HEK293 (cell line): ENCODE measurements at regions not wholly inside any gene's neighbourhood (a gene's known extent, or its start where the extent isn't known, plus 50 kb on each side); places are given as distances from the start of the nearest gene placed in this dataset.

Source experiments
- CTCF ChIA-PET: fragments of 350-600 bp; formaldehyde crosslinking; extraction: SDS; loops from one replicate; lab custom pipeline; 2021; ENCODE audit warnings: antibody characterized with exemption; lab: Yijun Ruan, JAX
- POLR2A ChIA-PET: fragments of 300-600 bp; formaldehyde crosslinking; extraction: SDS; loops from one replicate; lab custom pipeline; 2020; ENCODE audit warnings: antibody characterized with exemption, inconsistent platforms; lab: Yijun Ruan, JAX
- H3K27ac ChIP-seq: fragments of 200-500 bp; sonication (Bioruptor generic); 2 replicates; pipeline ENCODE4 v1.5.1; 2014; ENCODE audit warnings: low read depth, low read length, control low read depth, inconsistent platforms; ENCODE audit errors: extremely low read depth
- H3K36me3 ChIP-seq, 2 experiments: fragments of 200-500 bp in 1 of 2; sonication (Bioruptor generic) in 1 of 2; 1 replicate in 1 of 2; 2 replicates in 1 of 2; pipeline ENCODE4 v1.5.1; 2014 to 2017; ENCODE audit warnings: inconsistent platforms in 2 of 2, low read length in 2 of 2; ENCODE audit not compliant: control insufficient read depth in 2 of 2, insufficient read depth in 1 of 2
- H3K4me1 ChIP-seq: fragments of 200-500 bp; sonication (Bioruptor generic); 2 replicates; pipeline ENCODE4 v1.5.1; 2014; ENCODE audit warnings: mild to moderate bottlenecking, low read length, inconsistent platforms; ENCODE audit not compliant: control insufficient read depth, insufficient read depth
- H3K4me3 ChIP-seq: 2 replicates; pipeline ENCODE4 v1.5.1; 2011; ENCODE audit warnings: low read depth, mild to moderate bottlenecking, control low read depth, low read length, moderate library complexity
- H3K9me3 ChIP-seq: fragments of 200-500 bp; sonication (Bioruptor generic); 2 replicates; pipeline ENCODE4 v1.5.1; 2014; ENCODE audit warnings: low read depth, low read length, inconsistent platforms; ENCODE audit not compliant: control insufficient read depth, insufficient read depth
- FEZF1 ChIP-seq: fragments of 450-650 bp; formaldehyde crosslinking; IDR thresholded peaks from 2 replicates; pipeline ENCODE4 v1.5.1; 2016; ENCODE audit warnings: missing biosample characterization, missing genetic modification characterization
- HOXC10 ChIP-seq: sonication (generic); formaldehyde crosslinking; IDR thresholded peaks from 2 replicates; pipeline ENCODE4 v1.8.1; 2023; ENCODE audit warnings: mild to moderate bottlenecking, missing genetic modification reagents
- OSR2 ChIP-seq: fragments of 450-650 bp; formaldehyde crosslinking; IDR thresholded peaks from 2 replicates; pipeline ENCODE4 v1.5.1; 2016; ENCODE audit warnings: missing biosample characterization, missing genetic modification characterization
- ZBTB21 ChIP-seq: fragments of 450-650 bp; formaldehyde crosslinking; IDR thresholded peaks from 2 replicates; pipeline ENCODE4 v1.5.1; 2017; ENCODE audit warnings: missing biosample characterization, missing genetic modification characterization
- ZFP69B ChIP-seq: fragments of 450-650 bp; formaldehyde crosslinking; IDR thresholded peaks from 2 replicates; pipeline ENCODE4 v1.5.1; 2016; ENCODE audit warnings: missing biosample characterization, missing genetic modification characterization
- ZNF16 ChIP-seq: fragments of 450-650 bp; formaldehyde crosslinking; IDR thresholded peaks from 2 replicates; pipeline ENCODE4 v1.5.1; 2016; ENCODE audit warnings: low read depth, missing biosample characterization, missing genetic modification characterization
- ZNF175 ChIP-seq: fragments of 450-650 bp; formaldehyde crosslinking; IDR thresholded peaks from 2 replicates; pipeline ENCODE4 v1.5.1; 2016; ENCODE audit warnings: missing biosample characterization, missing genetic modification characterization
- ZNF473 ChIP-seq: fragments of 450-650 bp; formaldehyde crosslinking; IDR thresholded peaks from 2 replicates; pipeline ENCODE4 v1.5.1; 2017; ENCODE audit warnings: missing biosample characterization, missing genetic modification characterization
- ZNF792 ChIP-seq: fragments of 450-650 bp; formaldehyde crosslinking; IDR thresholded peaks from 2 replicates; pipeline ENCODE4 v1.5.1; 2016; ENCODE audit warnings: missing biosample characterization, missing genetic modification characterization
- ZSCAN16 ChIP-seq: fragments of 450-650 bp; formaldehyde crosslinking; IDR thresholded peaks from 2 replicates; pipeline ENCODE4 v1.5.1; 2016; ENCODE audit warnings: missing biosample characterization, missing genetic modification characterization
- TF ChIP-seq, protein P1 (sequence below): fragments of 450-650 bp; formaldehyde crosslinking; IDR thresholded peaks from 2 replicates; pipeline ENCODE4 v1.5.1; 2016; ENCODE audit warnings: missing biosample characterization, missing genetic modification characterization, low read depth
- TF ChIP-seq, protein P2 (sequence below): fragments of 450-650 bp; formaldehyde crosslinking; IDR thresholded peaks from 2 replicates; pipeline ENCODE4 v1.5.1; 2017; ENCODE audit warnings: missing biosample characterization, missing genetic modification characterization
- TF ChIP-seq, protein P3 (sequence below): fragments of 450-650 bp; IDR thresholded peaks from 2 replicates; pipeline ENCODE4 v1.5.1; 2018; ENCODE audit warnings: missing biosample characterization, missing genetic modification characterization
- TF ChIP-seq, protein P4 (sequence below): fragments of 450-650 bp; formaldehyde crosslinking; IDR thresholded peaks from 2 replicates; pipeline ENCODE4 v1.5.1; 2016; ENCODE audit warnings: missing biosample characterization, missing genetic modification characterization, borderline replicate concordance

DNA sequence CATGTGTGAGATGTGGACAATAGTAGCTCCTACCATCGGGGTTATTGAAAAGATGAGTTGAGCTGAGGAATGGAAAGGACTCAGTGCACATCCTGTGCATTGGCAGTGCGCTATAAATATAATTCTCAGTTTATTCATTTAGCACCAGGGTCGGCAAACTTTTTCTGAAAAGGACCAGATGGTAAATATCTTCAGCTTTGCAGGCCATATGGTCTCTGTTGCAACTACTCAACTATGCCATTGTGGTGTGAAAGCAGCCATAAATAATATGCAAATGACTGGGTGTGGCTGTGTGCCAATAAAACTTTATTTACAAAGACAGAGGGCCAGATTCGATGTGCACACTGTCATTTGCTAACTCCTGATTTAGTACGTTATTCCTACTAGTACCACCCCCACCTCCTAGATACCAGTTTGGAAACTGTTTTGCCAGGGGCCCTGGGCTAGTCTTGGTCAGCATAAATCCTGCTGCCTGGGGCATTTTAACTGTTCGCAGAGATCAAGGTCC is 422.9 kb upstream of the MKI67 start:
- POLR2A ChIA-PET: no interaction called here
- no peak overlapping the region for H3K4me3 ChIP-seq
- CTCF ChIA-PET: no interaction called here

DNA sequence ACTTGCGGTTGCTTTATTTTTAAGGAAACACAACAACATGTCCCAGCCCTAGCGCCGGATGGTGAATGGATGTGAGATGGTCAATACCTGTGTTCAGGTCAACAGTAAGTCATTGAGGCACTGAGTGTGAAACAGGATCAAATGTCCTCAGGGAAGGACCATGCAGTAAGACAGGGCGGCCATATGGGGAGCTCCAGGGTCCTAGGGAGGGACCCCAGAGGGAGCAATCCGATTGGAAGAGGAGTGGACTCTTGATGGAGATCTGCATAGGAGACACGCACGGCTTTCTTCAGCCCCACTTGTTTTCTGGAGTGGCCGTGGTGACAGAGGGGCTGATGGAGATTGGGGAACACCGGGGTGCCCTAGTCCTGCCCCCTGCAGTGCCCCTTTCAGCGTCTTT is 423.8 kb upstream of the MKI67 start:
- Histone ChIP-seq H3K36me3 (no peaks in the 10 kb centered on the region), H3K9me3 (no peaks in the 10 kb centered on the region), H3K4me1 (no peaks in the 10 kb centered on the region), H3K4me3 (no peak overlapping the region), H3K27ac (no peak overlapping the region)
- TF ChIP-seq HOXC10 (CRISPR knock-in tag) (no peak), OSR2 (tag by site-specific recombination) (no peak), ZNF792 (no peak), ZNF175 (no peak), ZNF473 (tag by site-specific recombination) (no peak), FEZF1 (no peak), ZNF16 (tag by site-specific recombination) (no peak)
- TF ChIP-seq, protein P1, sequence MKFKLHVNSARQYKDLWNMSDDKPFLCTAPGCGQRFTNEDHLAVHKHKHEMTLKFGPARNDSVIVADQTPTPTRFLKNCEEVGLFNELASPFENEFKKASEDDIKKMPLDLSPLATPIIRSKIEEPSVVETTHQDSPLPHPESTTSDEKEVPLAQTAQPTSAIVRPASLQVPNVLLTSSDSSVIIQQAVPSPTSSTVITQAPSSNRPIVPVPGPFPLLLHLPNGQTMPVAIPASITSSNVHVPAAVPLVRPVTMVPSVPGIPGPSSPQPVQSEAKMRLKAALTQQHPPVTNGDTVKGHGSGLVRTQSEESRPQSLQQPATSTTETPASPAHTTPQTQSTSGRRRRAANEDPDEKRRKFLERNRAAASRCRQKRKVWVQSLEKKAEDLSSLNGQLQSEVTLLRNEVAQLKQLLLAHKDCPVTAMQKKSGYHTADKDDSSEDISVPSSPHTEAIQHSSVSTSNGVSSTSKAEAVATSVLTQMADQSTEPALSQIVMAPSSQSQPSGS (tag by site-specific recombination): no peak
- TF ChIP-seq, protein P2, sequence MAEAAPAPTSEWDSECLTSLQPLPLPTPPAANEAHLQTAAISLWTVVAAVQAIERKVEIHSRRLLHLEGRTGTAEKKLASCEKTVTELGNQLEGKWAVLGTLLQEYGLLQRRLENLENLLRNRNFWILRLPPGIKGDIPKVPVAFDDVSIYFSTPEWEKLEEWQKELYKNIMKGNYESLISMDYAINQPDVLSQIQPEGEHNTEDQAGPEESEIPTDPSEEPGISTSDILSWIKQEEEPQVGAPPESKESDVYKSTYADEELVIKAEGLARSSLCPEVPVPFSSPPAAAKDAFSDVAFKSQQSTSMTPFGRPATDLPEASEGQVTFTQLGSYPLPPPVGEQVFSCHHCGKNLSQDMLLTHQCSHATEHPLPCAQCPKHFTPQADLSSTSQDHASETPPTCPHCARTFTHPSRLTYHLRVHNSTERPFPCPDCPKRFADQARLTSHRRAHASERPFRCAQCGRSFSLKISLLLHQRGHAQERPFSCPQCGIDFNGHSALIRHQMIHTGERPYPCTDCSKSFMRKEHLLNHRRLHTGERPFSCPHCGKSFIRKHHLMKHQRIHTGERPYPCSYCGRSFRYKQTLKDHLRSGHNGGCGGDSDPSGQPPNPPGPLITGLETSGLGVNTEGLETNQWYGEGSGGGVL (tag by site-specific recombination): no peak
- ChIA-PET POLR2A (no interaction called here), CTCF (no interaction called here)

More for the DNA sequence above, 422.9 kb upstream of the MKI67 start:
- Histone ChIP-seq H3K4me1 (no peaks in the 10 kb centered on the region), H3K27ac (no peak overlapping the region), H3K9me3 (no peaks in the 10 kb centered on the region), H3K36me3 (no peaks in the 10 kb centered on the region)
- TF ChIP-seq ZFP69B (tag by site-specific recombination) (no peak), ZSCAN16 (tag by site-specific recombination) (no peak), ZBTB21 (no peak)
- TF ChIP-seq, protein P3, sequence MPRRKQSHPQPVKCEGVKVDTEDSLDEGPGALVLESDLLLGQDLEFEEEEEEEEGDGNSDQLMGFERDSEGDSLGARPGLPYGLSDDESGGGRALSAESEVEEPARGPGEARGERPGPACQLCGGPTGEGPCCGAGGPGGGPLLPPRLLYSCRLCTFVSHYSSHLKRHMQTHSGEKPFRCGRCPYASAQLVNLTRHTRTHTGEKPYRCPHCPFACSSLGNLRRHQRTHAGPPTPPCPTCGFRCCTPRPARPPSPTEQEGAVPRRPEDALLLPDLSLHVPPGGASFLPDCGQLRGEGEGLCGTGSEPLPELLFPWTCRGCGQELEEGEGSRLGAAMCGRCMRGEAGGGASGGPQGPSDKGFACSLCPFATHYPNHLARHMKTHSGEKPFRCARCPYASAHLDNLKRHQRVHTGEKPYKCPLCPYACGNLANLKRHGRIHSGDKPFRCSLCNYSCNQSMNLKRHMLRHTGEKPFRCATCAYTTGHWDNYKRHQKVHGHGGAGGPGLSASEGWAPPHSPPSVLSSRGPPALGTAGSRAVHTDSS (tag by site-specific recombination): no peak
- TF ChIP-seq, protein P4, sequence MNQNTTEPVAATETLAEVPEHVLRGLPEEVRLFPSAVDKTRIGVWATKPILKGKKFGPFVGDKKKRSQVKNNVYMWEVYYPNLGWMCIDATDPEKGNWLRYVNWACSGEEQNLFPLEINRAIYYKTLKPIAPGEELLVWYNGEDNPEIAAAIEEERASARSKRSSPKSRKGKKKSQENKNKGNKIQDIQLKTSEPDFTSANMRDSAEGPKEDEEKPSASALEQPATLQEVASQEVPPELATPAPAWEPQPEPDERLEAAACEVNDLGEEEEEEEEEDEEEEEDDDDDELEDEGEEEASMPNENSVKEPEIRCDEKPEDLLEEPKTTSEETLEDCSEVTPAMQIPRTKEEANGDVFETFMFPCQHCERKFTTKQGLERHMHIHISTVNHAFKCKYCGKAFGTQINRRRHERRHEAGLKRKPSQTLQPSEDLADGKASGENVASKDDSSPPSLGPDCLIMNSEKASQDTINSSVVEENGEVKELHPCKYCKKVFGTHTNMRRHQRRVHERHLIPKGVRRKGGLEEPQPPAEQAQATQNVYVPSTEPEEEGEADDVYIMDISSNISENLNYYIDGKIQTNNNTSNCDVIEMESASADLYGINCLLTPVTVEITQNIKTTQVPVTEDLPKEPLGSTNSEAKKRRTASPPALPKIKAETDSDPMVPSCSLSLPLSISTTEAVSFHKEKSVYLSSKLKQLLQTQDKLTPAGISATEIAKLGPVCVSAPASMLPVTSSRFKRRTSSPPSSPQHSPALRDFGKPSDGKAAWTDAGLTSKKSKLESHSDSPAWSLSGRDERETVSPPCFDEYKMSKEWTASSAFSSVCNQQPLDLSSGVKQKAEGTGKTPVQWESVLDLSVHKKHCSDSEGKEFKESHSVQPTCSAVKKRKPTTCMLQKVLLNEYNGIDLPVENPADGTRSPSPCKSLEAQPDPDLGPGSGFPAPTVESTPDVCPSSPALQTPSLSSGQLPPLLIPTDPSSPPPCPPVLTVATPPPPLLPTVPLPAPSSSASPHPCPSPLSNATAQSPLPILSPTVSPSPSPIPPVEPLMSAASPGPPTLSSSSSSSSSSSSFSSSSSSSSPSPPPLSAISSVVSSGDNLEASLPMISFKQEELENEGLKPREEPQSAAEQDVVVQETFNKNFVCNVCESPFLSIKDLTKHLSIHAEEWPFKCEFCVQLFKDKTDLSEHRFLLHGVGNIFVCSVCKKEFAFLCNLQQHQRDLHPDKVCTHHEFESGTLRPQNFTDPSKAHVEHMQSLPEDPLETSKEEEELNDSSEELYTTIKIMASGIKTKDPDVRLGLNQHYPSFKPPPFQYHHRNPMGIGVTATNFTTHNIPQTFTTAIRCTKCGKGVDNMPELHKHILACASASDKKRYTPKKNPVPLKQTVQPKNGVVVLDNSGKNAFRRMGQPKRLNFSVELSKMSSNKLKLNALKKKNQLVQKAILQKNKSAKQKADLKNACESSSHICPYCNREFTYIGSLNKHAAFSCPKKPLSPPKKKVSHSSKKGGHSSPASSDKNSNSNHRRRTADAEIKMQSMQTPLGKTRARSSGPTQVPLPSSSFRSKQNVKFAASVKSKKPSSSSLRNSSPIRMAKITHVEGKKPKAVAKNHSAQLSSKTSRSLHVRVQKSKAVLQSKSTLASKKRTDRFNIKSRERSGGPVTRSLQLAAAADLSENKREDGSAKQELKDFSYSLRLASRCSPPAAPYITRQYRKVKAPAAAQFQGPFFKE (tag by site-specific recombination): no peak
